OCI-LY7 (cell line): ENCODE measurements at regions not wholly inside any gene's neighbourhood (a gene's known extent, or its start where the extent isn't known, plus 50 kb on each side); places are given as distances from the start of the nearest gene placed in this dataset.

Experiments used
- EZH2phosphoT487 ChIP-seq: fragments of 200-600 bp; sonication (generic); IDR thresholded peaks from 2 replicates; pipeline ENCODE4 v1.6.1; 2018; ENCODE audit warnings: low read depth, borderline replicate concordance, mild to moderate bottlenecking, mixed run types, antibody characterized with exemption, low read length, moderate library complexity, mixed read lengths
- TF ChIP-seq, protein P1 (sequence below): fragments of 200-600 bp; sonication (generic); conservative IDR thresholded peaks from 2 replicates; pipeline ENCODE4 v1.5.1; 2014; ENCODE audit warnings: mild to moderate bottlenecking, antibody characterized with exemption, low read length, moderate library complexity, mixed read lengths

DNA sequence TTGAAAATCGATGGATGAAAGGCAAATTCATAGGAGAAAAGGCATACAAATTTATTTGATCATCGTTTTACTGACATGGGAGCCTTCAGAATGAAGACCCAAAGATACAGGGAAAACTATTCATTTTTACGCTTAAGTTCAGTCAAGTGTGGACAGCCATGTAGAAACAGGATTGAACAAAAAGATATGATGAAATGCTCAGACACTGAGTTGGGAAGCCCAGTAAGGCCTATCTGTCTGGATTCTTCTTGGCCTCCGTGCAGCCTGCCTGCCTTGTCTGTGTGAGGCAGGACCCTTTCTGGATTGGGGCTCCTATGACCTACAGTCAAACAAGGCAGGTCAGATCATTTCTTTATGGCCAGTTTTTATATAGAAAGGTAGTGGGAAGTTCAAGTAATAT lies 203.8 kb upstream of the MYL2 start:
- TF ChIP-seq, protein P1, sequence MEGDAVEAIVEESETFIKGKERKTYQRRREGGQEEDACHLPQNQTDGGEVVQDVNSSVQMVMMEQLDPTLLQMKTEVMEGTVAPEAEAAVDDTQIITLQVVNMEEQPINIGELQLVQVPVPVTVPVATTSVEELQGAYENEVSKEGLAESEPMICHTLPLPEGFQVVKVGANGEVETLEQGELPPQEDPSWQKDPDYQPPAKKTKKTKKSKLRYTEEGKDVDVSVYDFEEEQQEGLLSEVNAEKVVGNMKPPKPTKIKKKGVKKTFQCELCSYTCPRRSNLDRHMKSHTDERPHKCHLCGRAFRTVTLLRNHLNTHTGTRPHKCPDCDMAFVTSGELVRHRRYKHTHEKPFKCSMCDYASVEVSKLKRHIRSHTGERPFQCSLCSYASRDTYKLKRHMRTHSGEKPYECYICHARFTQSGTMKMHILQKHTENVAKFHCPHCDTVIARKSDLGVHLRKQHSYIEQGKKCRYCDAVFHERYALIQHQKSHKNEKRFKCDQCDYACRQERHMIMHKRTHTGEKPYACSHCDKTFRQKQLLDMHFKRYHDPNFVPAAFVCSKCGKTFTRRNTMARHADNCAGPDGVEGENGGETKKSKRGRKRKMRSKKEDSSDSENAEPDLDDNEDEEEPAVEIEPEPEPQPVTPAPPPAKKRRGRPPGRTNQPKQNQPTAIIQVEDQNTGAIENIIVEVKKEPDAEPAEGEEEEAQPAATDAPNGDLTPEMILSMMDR, result no peak
- TF ChIP-seq EZH2phosphoT487, result no peak
